HEK293 (cell line): ENCODE measurements at regions not wholly inside any gene's neighbourhood (a gene's known extent, or its start where the extent isn't known, plus 50 kb on each side); places are given as distances from the start of the nearest gene placed in this dataset.

Experiments
- CTCF ChIP-seq: fragments of 450-650 bp; formaldehyde crosslinking; IDR thresholded peaks from 2 replicates; pipeline ENCODE4 v1.5.1; 2016; ENCODE audit warnings: missing biosample characterization, missing genetic modification characterization
- MYNN ChIP-seq: fragments of 450-650 bp; formaldehyde crosslinking; IDR thresholded peaks from 2 replicates; pipeline ENCODE4 v1.5.1; 2016; ENCODE audit warnings: missing biosample characterization, missing genetic modification characterization, borderline replicate concordance
- ZNF184 ChIP-seq: fragments of 450-650 bp; IDR thresholded peaks from 2 replicates; pipeline ENCODE4 v1.5.1; 2018; ENCODE audit warnings: missing biosample characterization, mild to moderate bottlenecking, missing genetic modification characterization
- ZNF521 ChIP-seq: fragments of 450-650 bp; formaldehyde crosslinking; IDR thresholded peaks from 2 replicates; pipeline ENCODE4 v1.5.1; 2017; ENCODE audit warnings: missing biosample characterization, mild to moderate bottlenecking, missing genetic modification characterization
- ZNF558 ChIP-seq: fragments of 450-650 bp; formaldehyde crosslinking; IDR thresholded peaks from 2 replicates; pipeline ENCODE4 v1.5.1; 2016; ENCODE audit warnings: missing biosample characterization, missing genetic modification characterization
- ZNF776 ChIP-seq: fragments of 450-650 bp; formaldehyde crosslinking; IDR thresholded peaks from 2 replicates; pipeline ENCODE4 v1.5.0; 2017; ENCODE audit warnings: missing biosample characterization, missing genetic modification characterization, borderline replicate concordance
- ZNF837 ChIP-seq: fragments of 450-650 bp; formaldehyde crosslinking; IDR thresholded peaks from 2 replicates; pipeline ENCODE4 v1.5.1; 2016; ENCODE audit warnings: missing biosample characterization, missing genetic modification characterization
- TF ChIP-seq, protein P1 (sequence below): fragments of 450-650 bp; formaldehyde crosslinking; IDR thresholded peaks from 2 replicates; pipeline ENCODE4 v1.5.1; 2016; ENCODE audit warnings: missing biosample characterization, missing genetic modification characterization
- TF ChIP-seq, protein P2 (sequence below): fragments of 450-650 bp; formaldehyde crosslinking; IDR thresholded peaks from 2 replicates; pipeline ENCODE4 v1.5.1; 2016; ENCODE audit warnings: missing biosample characterization, missing genetic modification characterization
- TF ChIP-seq, protein P3 (sequence below): fragments of 450-650 bp; formaldehyde crosslinking; IDR thresholded peaks from 2 replicates; pipeline ENCODE4 v1.5.1; 2016; ENCODE audit warnings: missing biosample characterization, missing genetic modification characterization

DNA sequence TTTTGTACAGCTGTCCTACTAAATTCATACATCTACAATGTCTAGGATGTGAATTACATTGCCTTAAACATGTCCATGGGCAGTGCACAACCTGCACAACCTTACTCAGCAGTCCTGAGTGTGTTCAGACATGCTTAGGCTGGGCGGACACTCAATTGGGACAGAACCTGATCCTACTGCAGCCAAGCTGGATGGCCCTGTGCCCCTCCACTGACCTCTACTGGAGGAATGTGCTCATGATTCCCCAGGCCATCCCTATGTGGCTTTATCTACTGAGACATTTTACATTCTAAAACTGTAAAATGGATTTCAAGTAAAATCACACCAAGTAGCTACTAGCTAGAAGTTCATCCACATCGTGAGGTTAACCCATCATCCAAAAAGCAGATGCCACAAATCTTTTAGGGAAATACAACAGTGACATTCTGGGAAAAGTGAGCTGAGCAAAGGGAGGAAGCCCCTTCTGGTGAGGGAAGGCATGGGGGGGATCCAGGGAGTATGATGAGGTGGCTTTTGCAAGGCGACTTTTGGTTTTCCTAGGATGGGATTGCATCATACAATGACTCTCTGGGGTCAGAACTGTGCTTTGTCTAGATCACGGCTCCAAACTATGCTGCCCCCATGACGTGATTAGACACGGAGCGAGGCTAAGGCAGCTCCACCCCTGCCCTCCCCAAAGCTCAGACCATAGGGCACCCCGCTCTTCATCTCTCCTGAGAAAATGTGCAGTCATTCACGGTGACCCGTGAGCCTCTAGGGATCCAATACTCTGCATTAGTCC is 911.7 kb upstream of the TMEM132C start:
- TF ChIP-seq, protein P1, sequence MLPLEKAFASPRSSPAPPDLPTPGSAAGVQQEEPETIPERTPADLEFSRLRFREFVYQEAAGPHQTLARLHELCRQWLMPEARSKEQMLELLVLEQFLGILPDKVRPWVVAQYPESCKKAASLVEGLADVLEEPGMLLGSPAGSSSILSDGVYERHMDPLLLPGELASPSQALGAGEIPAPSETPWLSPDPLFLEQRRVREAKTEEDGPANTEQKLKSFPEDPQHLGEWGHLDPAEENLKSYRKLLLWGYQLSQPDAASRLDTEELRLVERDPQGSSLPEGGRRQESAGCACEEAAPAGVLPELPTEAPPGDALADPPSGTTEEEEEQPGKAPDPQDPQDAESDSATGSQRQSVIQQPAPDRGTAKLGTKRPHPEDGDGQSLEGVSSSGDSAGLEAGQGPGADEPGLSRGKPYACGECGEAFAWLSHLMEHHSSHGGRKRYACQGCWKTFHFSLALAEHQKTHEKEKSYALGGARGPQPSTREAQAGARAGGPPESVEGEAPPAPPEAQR (tag by site-specific recombination) = no peak
- TF ChIP-seq ZNF521 (tag by site-specific recombination) (no peak), MYNN (no peak), CTCF (no peak), ZNF776 (no peak), ZNF837 (no peak), ZNF558 (tag by site-specific recombination) (no peak), ZNF184 (tag by site-specific recombination) (no peak)
- TF ChIP-seq, protein P2, sequence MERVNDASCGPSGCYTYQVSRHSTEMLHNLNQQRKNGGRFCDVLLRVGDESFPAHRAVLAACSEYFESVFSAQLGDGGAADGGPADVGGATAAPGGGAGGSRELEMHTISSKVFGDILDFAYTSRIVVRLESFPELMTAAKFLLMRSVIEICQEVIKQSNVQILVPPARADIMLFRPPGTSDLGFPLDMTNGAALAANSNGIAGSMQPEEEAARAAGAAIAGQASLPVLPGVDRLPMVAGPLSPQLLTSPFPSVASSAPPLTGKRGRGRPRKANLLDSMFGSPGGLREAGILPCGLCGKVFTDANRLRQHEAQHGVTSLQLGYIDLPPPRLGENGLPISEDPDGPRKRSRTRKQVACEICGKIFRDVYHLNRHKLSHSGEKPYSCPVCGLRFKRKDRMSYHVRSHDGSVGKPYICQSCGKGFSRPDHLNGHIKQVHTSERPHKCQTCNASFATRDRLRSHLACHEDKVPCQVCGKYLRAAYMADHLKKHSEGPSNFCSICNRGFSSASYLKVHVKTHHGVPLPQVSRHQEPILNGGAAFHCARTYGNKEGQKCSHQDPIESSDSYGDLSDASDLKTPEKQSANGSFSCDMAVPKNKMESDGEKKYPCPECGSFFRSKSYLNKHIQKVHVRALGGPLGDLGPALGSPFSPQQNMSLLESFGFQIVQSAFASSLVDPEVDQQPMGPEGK (tag by site-specific recombination) = no peak
- TF ChIP-seq, protein P3, sequence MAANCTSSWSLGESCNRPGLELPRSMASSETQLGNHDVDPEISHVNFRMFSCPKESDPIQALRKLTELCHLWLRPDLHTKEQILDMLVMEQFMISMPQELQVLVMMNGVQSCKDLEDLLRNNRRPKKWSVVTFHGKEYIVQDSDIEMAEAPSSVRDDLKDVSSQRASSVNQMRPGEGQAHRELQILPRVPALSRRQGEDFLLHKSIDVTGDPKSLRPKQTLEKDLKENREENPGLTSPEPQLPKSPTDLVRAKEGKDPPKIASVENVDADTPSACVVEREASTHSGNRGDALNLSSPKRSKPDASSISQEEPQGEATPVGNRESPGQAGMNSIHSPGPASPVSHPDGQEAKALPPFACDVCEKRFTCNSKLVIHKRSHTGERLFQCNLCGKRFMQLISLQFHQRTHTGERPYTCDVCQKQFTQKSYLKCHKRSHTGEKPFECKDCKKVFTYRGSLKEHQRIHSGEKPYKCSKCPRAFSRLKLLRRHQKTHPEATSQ = no peak
